GM21381 (cell line): ENCODE measurements at regions not wholly inside any gene's neighbourhood (a gene's known extent, or its start where the extent isn't known, plus 50 kb on each side); places are given as distances from the start of the nearest gene placed in this dataset.
"Not testable (repeated sequence)": the region's sequence is repeated elsewhere in the genome, so short reads cannot be mapped to it uniquely, and the experiment has no call there.

Experiments
- ATAC-seq: cut with Tn5 transposase; IDR thresholded peaks from one replicate; pipeline ENCODE4 v1.9.1; 2021; ENCODE audit warnings: mild to moderate bottlenecking, moderate library complexity; ENCODE audit not compliant: unreplicated experiment

DNA sequence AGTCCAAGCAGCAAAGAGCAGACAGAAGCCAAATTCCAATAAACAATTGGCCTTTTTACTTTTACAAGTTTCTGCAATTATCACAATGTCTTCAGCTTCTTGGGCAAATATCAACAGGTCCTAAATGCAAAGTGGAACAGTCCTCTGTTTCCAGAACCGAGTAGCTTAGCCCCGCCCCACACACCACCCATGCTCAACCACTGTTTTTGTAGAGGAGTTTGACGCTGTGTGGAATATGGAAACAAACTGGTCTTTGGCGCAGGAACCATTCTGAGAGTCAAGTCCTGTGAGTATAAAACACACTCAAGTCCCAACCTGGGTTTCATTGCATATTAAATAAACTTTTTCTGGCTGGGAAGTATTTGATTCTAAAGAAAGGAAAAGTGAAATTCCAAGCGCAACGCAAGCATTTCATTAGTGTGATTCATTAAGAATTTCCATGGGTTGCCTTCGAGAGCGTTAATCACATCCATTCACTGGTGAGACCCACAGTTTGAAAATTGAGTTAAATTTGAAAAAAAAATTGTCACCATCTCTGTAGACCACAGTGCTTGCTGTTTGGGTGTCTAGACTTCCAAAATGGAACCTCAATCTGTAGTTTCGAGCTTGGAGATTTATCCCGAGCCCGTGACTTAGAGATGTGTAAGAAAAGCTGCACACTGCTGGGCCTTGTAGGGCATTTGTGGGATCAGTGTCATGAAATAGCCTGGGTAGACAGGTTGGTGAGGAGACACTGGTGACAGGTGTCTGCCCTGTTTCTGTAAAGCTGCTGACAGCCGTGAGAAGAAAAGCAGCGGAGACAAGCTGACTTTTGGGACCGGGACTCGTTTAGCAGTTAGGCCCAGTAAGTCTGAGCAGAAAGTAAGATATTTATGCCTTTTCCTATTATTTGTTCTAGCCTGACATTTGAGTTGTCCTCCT lies 96.1 kb downstream of the DAD1 start:
- no peak for ATAC-seq

DNA sequence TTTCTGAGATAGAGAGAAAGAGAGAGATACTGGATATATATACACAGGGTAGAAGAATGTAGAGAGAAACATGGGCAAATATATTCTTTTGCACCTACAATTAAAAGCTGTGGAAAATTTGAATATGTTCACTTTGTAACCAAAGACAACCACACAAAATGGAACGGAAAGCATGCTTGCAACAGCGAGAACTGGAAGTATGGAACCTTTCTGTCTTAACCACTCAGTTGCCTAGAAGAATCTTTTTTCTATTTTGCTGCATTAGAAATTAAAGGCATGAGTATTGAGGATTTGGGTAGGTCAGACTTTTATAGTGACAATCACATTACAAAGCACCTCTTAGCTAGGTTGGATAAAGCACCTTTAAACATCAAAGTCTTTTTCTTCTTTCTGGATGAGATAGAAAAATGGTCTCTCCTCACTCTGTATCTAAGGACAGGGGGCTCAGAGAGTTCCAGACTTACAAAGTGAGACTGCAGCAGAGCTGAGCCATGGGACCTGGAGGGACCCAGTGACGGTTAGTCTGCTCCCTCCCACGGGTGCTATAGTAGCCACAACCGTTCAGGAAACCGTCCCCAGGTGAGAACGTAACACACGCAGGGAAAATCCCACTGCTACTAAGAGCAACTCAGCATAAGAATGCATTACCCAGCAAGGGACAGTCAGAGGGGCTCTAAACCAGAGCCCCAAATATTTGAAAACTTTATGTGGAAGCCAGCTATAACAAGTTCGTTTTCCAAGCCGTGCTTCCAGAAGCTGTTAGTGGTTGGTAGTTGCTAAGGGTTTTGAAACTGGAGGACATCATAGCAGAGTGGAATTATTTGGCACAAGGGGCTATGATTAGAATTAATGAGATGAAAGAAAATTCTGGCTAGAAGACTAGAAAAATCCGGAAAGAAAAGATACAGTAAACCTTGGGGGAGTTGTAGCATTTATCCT lies 97.1 kb downstream of the DAD1 start:
- ATAC-seq: no peak

DNA sequence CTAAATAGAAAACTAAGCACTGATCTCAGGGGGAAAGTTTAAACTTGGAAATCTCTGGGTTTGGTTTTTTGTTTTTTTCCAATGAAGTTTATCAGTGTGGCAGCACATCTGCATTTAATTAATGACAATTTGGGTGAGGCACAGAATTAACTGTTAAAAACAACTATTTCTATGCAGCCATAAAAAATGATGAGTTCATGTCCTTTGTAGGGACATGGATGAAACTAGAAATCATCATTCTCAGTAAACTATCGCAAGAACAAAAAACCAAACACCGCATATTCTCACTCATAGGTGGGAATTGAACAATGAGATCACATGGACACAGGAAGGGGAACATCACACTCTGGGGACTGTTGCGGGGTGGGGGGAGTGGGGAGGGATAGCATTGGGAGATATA lies 98.0 kb downstream of the DAD1 start:
- not testable (repeated sequence) for ATAC-seq

DNA sequence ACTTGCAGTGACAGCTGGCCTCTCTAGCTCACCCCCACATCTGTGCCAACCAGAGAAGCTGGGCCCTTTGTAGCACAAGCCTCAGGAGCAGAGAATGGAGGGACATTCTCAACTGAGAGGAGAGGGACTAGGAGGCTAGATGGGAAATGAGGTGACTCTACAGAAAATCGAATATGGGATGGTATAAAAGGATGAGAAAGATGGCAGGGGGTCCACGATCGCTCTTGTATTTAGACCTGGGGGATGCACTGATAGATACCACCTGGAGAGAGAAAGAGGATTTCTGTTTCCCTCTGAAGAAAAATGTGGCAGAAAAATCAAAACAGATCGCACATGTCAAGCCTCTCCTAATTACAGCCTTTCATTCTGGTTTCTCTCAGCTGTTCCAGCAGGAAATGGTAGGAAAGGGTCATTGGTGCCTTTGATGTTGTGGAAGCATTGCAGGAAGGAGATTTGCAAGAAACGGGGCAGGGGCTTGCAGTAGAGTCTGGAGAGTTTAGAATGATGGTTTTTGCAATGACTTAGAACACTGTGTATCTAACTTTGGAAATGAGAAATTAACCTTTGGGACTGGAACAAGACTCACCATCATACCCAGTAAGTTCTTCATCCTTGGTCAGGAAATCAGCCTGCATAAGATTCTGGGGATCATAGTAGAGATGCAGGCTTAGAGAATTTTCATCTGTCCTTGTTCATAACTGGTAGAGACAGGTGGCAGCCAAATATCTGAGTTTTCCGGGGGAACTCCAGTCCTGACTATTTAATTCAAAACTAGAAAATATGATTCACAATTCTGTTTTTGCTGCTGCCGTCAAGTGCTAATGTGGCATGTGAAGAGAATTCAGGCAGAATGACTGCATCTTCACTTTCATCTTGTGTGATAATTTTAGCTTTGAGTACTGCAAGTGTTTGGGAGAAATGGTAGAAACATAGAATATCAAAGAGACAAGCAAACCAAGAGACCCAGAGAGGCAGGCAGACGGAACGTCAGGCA lies 98.8 kb downstream of the DAD1 start:
- no peak for ATAC-seq

DNA sequence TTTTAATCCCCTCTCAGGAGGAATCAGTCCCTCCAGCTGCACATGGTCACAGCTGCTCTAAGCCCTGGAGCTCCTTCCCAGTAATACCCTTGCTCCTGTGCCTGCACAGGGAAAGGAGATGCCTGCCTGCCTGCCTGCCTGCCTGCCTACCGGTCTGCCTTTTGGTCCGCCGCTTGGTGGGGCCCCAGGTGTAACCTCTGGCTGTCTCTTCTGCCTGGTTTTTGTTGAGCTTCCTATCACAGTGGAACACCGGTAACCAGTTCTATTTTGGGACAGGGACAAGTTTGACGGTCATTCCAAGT lies 99.8 kb downstream of the DAD1 start:
- no peak for ATAC-seq

DNA sequence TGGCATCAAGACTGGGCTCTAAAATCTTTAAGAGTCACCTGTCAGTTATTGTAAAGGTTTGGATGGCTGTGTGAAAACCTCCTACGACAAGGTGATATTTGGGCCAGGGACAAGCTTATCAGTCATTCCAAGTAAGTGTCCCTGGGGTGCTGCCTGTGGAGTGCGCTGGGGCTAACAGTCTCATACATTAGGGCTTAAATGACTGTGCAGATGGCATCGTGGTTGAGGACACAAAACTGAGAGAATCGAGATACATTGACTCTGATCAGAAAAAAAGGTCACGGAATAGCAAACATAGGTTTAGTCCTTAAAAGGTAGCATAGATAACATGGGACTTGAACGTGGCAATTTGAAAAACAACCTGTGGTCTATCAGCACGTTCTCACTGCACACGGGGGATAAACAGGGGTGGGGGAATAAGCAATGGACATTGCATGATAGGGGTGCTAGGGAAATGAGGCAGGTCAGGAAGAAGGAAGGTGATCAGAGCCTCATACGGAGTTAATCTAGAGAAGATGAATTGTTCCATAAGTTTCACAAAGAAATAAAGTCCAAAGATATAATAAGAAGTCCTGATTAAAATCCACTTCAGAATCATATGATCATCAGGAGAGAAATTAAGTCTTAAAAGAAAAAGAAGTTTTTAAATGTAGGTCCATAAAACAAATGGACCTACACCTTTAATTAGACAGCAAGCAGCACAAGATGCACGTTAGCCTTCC lies 100.3 kb downstream of the DAD1 start:
- no peak for ATAC-seq

DNA sequence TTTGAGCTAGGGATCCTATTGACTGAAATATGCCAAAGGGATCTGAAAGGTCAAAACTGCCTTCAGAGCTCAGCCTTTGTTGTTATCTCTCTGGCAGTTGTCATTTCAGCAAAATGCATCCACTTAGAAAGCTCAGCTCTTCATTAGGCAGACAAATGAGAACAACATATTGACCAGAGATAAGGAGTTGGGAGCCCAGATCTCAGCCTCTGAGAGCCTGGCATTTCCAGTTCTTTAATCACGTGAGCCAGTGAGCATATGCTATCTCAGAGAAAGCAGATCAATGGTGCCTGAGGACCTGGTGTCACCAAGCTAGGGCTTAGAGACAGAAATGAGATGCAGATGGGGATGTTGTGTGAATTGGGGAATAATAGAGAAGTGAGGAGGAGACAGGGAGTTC lies 101.1 kb downstream of the DAD1 start:
- no peak for ATAC-seq

DNA sequence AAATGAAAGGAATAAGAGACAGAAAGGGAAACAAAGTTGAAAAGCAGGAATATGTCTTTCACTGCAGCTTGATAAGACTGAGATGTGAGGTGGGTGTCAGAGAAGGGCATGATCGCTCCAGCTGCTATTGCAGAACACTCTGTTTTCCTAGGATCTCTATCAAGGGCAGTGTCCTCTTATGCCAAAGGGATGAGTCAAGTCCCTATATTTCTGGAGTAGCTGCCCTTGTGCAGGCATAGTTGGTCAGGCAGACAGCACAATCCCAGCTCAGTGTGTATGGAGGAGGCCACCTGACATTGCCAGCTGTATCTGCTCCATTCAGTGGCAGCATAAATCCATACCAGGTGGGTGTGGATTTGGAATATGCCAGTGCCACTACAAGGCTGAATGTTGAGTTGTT lies 101.6 kb downstream of the DAD1 start:
- ATAC-seq: no peak

DNA sequence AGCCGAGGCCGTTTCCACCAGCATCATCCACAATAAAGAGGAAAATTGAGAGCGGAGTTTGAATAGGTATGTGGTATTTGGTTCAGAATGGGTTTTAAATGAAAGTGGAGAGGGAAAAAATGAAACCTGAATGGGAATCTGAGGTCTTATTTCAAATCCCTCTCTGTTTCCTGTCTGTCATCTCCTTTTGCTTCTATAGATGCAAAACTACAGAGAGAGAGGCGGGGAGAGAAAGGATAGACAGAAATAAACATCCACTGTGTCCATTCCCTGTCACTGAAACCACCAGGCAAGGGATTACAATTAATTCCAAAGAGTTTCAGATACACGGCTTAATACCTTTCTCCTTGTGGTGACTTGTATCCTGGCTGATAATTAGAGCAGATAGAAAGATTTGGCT lies 102.3 kb downstream of the DAD1 start:
- ATAC-seq: no peak

DNA sequence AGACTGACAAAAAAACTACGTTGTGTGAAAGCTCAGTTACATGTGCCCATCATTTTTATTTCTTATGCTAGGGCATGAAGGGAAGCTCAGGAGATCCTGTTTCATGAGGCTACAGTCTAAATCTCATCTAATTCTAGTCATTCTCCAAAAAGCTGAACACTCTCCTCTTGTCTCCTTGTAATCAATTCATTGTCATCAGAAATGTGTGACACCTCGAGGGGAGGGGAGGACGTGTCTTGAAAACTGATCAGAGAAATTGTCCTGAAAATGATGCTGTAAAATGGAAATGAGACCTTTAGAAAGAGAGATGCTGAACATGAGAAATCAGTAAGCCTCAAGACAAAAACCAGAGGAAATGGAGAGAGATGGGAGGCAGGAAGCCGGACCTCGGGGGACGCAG lies 103.4 kb downstream of the DAD1 start:
- no peak for ATAC-seq

DNA sequence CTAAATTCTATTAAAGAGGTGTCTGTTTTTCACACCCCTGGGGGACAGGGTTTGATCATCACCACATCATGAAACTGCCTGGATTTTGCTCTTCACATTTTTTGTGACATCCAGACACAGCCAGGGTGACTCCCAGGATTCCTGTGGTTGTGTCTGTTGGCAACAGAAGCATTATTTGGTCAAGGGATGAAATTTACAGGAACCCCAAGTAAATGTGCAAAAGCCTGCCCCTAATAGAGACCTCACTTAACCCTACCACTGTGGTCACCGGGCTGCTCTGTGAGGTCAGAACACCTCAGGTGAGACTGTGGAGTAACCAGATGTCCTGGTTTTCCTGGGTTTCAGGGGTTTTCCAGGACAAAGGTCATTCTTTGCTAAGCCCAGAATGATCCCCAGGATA lies 103.8 kb downstream of the DAD1 start:
- ATAC-seq: no peak

DNA sequence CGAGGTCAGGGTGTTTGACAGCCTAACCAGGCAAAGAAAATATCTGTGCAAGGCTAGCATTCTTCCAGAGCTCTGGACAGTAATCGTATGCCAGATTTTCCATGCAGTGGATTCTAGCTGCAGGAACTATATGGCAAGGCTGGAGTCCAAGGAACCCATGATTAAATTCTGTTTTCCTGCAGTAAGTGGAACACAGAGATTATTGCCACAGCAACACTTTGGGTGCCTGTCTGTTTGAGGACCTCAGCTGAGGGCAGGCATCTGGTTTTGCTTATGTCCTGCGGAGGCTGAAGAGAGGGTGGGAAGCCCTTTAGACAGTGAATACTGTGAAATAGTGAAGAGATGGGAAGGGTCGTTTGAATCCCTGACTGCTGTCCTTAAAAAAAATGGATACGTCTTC lies 104.4 kb downstream of the DAD1 start:
- ATAC-seq: no peak

DNA sequence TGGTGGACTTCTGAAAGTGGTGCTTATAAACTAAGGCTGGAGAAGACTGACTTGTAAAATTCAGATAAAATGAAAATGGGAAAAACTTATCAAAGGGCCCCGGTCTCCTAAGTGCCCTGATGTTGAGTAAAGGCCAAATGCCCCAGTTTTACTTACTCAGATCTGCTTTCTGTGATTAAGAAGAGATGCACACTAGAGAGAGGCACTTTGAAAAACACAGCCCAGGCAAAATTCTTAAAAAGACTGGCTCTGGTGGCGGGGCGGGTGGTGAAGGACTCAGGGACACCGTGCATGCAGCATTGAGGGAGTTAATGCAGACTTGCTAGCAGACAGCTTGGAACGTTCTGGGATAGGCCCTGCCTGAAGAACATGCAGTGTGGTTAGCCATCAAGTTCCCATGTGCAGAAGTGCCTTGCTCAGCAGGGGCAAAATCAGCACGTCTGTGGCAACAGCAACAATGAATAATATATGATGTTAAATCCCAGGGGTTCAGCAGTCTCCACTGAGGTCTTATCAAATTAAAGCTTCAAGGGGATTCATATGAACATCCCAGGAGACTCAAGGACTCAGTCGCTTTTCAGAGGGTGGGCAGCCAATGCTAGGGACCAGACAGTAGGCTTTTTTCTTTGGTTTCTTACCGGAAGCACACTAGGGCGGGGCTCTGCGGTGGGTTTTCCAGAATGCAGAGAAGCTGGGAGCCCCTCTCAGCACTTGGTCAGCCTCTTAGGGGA lies 105.0 kb downstream of the DAD1 start:
- no peak for ATAC-seq

DNA sequence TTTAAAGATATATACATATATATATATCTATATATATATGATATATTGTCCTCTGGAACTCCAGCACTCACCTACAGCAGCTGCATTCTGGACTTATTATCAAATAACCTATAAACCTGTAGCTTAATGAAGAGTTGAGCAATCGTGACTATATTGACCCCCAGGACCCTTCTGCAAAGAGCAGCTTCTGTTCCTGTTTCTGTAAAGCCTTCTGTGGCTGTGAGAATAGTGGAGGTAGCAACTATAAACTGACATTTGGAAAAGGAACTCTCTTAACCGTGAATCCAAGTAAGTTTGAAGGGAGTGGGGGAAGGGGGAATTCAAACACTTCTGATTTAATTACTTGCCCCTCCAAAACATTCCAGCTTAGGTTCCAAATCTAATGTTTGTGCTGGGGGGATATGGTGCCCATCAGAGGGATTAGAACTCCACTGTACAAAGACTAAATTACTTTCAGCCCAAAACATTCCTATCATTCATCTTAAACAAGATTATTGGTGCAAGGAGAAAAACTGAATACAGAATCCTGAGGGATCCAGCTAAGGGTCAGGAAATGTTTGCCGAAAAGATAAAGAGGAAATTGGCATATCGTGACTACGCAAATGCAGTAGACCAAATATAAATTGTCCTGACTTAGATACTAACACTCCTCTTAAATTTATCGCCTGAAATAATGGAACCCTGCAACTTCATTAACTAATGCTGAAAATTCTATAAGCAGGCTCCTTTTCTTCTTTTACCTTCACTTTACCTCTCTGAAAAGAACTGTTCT lies 106.1 kb downstream of the DAD1 start:
- ATAC-seq: no peak

DNA sequence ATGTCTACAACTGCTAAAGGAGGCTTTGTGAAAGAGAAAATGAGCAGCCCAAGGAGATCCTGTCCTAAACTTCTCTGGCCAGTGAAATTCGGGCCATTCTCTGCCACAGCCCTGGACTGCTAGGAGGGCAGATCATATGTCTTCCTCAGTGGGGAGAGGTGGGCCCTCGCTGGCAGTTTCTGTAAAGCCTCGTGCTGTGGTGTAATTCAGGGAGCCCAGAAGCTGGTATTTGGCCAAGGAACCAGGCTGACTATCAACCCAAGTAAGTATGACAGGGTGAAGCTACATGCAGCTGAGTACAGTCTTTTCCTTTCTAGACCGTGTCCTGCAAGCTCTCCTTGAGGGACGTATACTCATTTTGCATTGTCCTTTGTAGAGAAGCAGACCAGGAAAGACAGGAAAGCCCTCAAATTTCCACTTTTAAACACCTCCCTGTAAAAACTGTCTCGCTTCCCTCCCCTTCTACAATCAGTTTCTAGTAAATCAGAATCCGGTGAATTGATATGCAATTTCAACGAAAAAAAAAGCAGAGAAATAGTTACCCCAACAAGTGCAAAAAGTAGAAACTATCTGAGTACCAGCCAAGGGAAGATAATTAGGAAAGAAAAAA lies 106.8 kb downstream of the DAD1 start:
- ATAC-seq: no peak

DNA sequence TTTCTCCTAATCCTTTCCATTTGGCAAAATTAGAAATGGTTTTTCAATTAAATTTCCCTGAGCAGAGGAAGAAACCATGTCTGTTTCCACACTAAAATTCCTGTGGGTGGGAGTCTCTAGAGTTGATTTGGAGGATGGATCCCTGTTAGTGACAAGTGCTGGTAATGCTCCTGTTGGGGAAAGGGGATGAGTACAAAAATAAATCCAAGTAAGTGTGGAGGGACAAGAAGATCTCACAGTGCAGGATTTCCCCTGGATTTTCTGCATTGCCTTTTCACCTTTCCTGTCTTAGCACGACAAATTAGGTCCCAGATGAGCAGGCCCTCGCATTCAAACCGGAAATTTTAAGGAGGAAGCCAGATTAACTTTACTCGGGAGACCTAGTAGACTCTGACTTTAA lies 107.5 kb downstream of the DAD1 start:
- no peak for ATAC-seq

DNA sequence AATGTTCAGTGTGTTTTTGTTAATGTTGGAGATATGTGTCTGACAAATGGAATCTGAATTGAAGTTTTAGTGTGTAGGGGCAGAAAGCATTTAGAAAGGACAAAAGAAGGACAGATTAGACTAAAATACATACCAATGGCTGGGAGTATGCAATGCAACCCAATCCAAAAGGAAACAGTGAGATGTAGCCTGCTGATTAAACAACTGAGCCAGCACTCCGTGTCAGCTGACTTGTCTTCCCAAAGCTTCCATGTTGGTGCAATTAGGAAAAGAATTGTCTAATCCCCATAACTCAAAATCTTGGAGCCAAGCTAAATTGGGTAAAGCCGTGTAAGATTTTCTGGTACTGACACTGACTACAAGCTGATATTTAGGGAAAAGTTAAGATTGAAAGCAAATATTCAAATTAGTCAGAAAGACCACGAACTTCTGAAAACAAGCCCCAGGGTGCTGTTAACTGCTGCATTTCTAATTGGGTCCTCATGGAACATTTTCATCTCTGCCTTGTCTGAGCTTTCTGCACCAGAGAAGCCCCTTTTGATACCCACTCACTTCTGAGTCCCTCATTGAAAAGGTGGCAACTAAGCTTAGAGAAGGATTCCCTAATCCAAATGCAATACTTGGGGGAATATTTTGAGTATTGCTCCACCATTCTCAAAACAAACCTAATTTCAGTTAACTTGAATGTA lies 109.1 kb downstream of the DAD1 start:
- no peak for ATAC-seq

DNA sequence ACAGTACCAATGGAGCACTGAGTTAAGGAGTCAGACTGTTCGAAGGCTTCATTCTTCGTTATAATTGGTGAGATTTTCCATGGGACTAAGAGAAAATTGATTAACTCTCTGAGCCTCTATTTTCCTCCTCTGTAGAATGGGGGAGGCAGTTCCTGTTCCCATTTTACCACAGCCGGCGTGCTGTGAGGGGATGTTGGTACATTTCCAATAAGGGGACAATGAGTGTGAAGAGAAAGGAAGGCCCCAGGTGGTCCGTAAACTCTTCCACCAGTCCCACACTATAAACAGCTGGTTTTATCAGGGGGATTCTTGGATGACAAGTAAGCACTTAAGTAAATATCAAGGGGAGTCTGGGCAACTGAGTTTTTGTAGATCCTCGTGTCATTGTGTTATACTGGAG lies 109.9 kb downstream of the DAD1 start:
- no peak for ATAC-seq
